MG63 (cell line): ENCODE measurements at regions not wholly inside any gene's neighbourhood (a gene's known extent, or its start where the extent isn't known, plus 50 kb on each side); places are given as distances from the start of the nearest gene placed in this dataset.
"Not testable (repeated sequence)": the region's sequence is repeated elsewhere in the genome, so short reads cannot be mapped to it uniquely, and the experiment has no call there.

Source experiments
- DNase-seq: peaks from one replicate; pipeline ENCODE4 v3.0.0-alpha.2; 2020
- H3K27me3 ChIP-seq: fragments of 250-450 bp; sonication (Bioruptor Pico); 2 replicates; pipeline ENCODE4 v1.5.1; 2020; ENCODE audit warnings: mild to moderate bottlenecking, moderate library complexity
- H3K36me3 ChIP-seq: fragments of 250-450 bp; sonication (Bioruptor Pico); 2 replicates; pipeline ENCODE4 v1.5.1; 2020; ENCODE audit warnings: mild to moderate bottlenecking, moderate library complexity
- H3K4me3 ChIP-seq: fragments of 250-450 bp; sonication (Bioruptor Pico); 2 replicates; pipeline ENCODE4 v1.5.1; 2020; ENCODE audit warnings: mild to moderate bottlenecking, moderate library complexity
- H3K9me3 ChIP-seq: fragments of 250-450 bp; sonication (Bioruptor Pico); 2 replicates; pipeline ENCODE4 v1.5.1; 2020; ENCODE audit warnings: mild to moderate bottlenecking, moderate library complexity

- DNase-seq = no peak
- H3K9me3 ChIP-seq = no peaks in the 10 kb centered on the region
Observed at GRCh38 chr14:41062826-41063225, 543.9 kb upstream of the LRFN5 start.

GRCh38 chr14:41055589-41055988 is 551.1 kb upstream of the LRFN5 start:
- no peak overlapping the region for H3K4me3 ChIP-seq
- DNase-seq = no peak
- no peaks in the 10 kb centered on the region for H3K36me3 ChIP-seq
- no peaks in the 10 kb centered on the region for H3K27me3 ChIP-seq
- no peaks in the 10 kb centered on the region for H3K9me3 ChIP-seq

More at GRCh38 chr14:41062826-41063225, 543.9 kb upstream of the LRFN5 start:
- Histone ChIP-seq H3K4me3 (no peak overlapping the region), H3K27me3 (no peaks in the 10 kb centered on the region), H3K36me3 (no peaks in the 10 kb centered on the region)

GRCh38 chr14:41051801-41052200 is 554.9 kb upstream of the LRFN5 start:
- no peaks in the 10 kb centered on the region for H3K27me3 ChIP-seq
- no peak overlapping the region for H3K4me3 ChIP-seq
- H3K36me3 ChIP-seq = no peaks in the 10 kb centered on the region
- no peaks in the 10 kb centered on the region for H3K9me3 ChIP-seq
- no peak for DNase-seq

GRCh38 chr14:41047763-41048162 is 558.9 kb upstream of the LRFN5 start:
- Histone ChIP-seq H3K9me3 (no peaks in the 10 kb centered on the region), H3K36me3 (no peaks in the 10 kb centered on the region), H3K27me3 (no peaks in the 10 kb centered on the region), H3K4me3 (no peak overlapping the region)
- no peak for DNase-seq

- Histone ChIP-seq H3K27me3 (no peaks in the 10 kb centered on the region), H3K4me3 (no peak overlapping the region), H3K36me3 (no peaks in the 10 kb centered on the region), H3K9me3 (no peaks in the 10 kb centered on the region)
- DNase-seq = no peak
Observed at GRCh38 chr14:41037388-41037787, 569.3 kb upstream of the LRFN5 start.

- no peaks in the 10 kb centered on the region for H3K36me3 ChIP-seq
- no peaks in the 10 kb centered on the region for H3K9me3 ChIP-seq
- no peak for DNase-seq
- no peak overlapping the region for H3K4me3 ChIP-seq
- no peaks in the 10 kb centered on the region for H3K27me3 ChIP-seq
Observed at GRCh38 chr14:41034969-41035368, 571.7 kb upstream of the LRFN5 start.

- Histone ChIP-seq H3K9me3 (no peaks in the 10 kb centered on the region), H3K27me3 (no peaks in the 10 kb centered on the region), H3K36me3 (no peaks in the 10 kb centered on the region), H3K4me3 (no peak overlapping the region)
- DNase-seq = no peak
Observed at GRCh38 chr14:41022932-41023331, 583.7 kb upstream of the LRFN5 start.

- no peak for DNase-seq
- Histone ChIP-seq H3K27me3 (no peaks in the 10 kb centered on the region), H3K36me3 (no peaks in the 10 kb centered on the region), H3K9me3 (no peaks in the 10 kb centered on the region), H3K4me3 (no peak overlapping the region)
Observed at GRCh38 chr14:41016213-41016612, 590.5 kb upstream of the LRFN5 start.

- DNase-seq = no peak
- Histone ChIP-seq H3K4me3 (no peak overlapping the region), H3K27me3 (no peaks in the 10 kb centered on the region), H3K36me3 (no peaks in the 10 kb centered on the region), H3K9me3 (no peaks in the 10 kb centered on the region)
Observed at GRCh38 chr14:41000350-41000749, 606.3 kb upstream of the LRFN5 start.

- Histone ChIP-seq H3K36me3 (no peaks in the 10 kb centered on the region), H3K4me3 (no peak overlapping the region), H3K9me3 (no peaks in the 10 kb centered on the region), H3K27me3 (no peaks in the 10 kb centered on the region)
- DNase-seq = no peak
Observed at GRCh38 chr14:40989260-40989659, 617.4 kb upstream of the LRFN5 start.

GRCh38 chr14:40987481-40987880 is 619.2 kb upstream of the LRFN5 start:
- H3K4me3 ChIP-seq = no peak overlapping the region
- no peaks in the 10 kb centered on the region for H3K27me3 ChIP-seq
- H3K9me3 ChIP-seq = no peaks in the 10 kb centered on the region
- peak; percentile 2 for DNase-seq
- no peaks in the 10 kb centered on the region for H3K36me3 ChIP-seq

- H3K4me3 ChIP-seq = no peak overlapping the region
- no peaks in the 10 kb centered on the region for H3K9me3 ChIP-seq
- no peaks in the 10 kb centered on the region for H3K36me3 ChIP-seq
- DNase-seq = no peak
- no peaks in the 10 kb centered on the region for H3K27me3 ChIP-seq
Observed at GRCh38 chr14:40986655-40987054, 620.0 kb upstream of the LRFN5 start.

- no peaks in the 10 kb centered on the region for H3K27me3 ChIP-seq
- H3K9me3 ChIP-seq = no peaks in the 10 kb centered on the region
- no peak for DNase-seq
- H3K36me3 ChIP-seq = no peaks in the 10 kb centered on the region
- H3K4me3 ChIP-seq = no peak overlapping the region
Observed at GRCh38 chr14:40985584-40985983, 621.1 kb upstream of the LRFN5 start.

- Histone ChIP-seq H3K27me3 (no peaks in the 10 kb centered on the region), H3K36me3 (no peaks in the 10 kb centered on the region), H3K9me3 (no peaks in the 10 kb centered on the region), H3K4me3 (no peak overlapping the region)
- no peak for DNase-seq
Observed at GRCh38 chr14:40983604-40984003, 623.1 kb upstream of the LRFN5 start.

- Histone ChIP-seq H3K27me3 (no peaks in the 10 kb centered on the region), H3K4me3 (no peak overlapping the region), H3K36me3 (no peaks in the 10 kb centered on the region), H3K9me3 (no peaks in the 10 kb centered on the region)
- no peak for DNase-seq
Observed at GRCh38 chr14:40981247-40981646, 625.4 kb upstream of the LRFN5 start.

GRCh38 chr14:40960257-40960656 is 646.4 kb upstream of the LRFN5 start:
- not testable (repeated sequence) for H3K27me3 ChIP-seq, H3K36me3 ChIP-seq, DNase-seq, H3K4me3 ChIP-seq, H3K9me3 ChIP-seq

- no peaks in the 10 kb centered on the region for H3K9me3 ChIP-seq
- DNase-seq = no peak
- H3K27me3 ChIP-seq = no peaks in the 10 kb centered on the region
- no peak overlapping the region for H3K4me3 ChIP-seq
- no peaks in the 10 kb centered on the region for H3K36me3 ChIP-seq
Observed at GRCh38 chr14:40955131-40955505, 651.6 kb upstream of the LRFN5 start.

- not testable (repeated sequence) for H3K9me3 ChIP-seq, H3K27me3 ChIP-seq, H3K4me3 ChIP-seq, H3K36me3 ChIP-seq, DNase-seq
Observed at GRCh38 chr14:40954448-40955130, 652.1 kb upstream of the LRFN5 start.

- DNase-seq = no peak
- H3K4me3 ChIP-seq = no peak overlapping the region
- H3K27me3 ChIP-seq = no peaks in the 10 kb centered on the region
- no peaks in the 10 kb centered on the region for H3K36me3 ChIP-seq
- H3K9me3 ChIP-seq = no peaks in the 10 kb centered on the region
Observed at GRCh38 chr14:40944521-40944920, 662.2 kb upstream of the LRFN5 start.
